HCT116 (cell line): ENCODE measurements at regions not wholly inside any gene's neighbourhood (a gene's known extent, or its start where the extent isn't known, plus 50 kb on each side); places are given as distances from the start of the nearest gene placed in this dataset.

Source experiments
- ATAC-seq: fragments of 200-7000 bp; cut with Tn5 transposase; 2 replicates; pipeline ENCODE4 v1.9.1; 2020; ENCODE audit warnings: mild to moderate bottlenecking, moderate library complexity
- BruUV-seq: library from RNA; stranded (reverse); fragments of 400-500 nt; replicated peaks from 2 replicates; lab custom pipeline; 2021; lab: Mats Ljungman, UMichigan
- CTCF ChIA-PET: fragments of 300-600 bp; sonication (Branson Sonifier 250); formaldehyde crosslinking; loops from one replicate; lab custom pipeline; 2021; ENCODE audit warnings: antibody characterized with exemption; lab: Charles Lee
- POLR2A ChIA-PET: fragments of 300-600, 350-600 bp; sonication (Branson Sonifier 250); formaldehyde crosslinking; loops from one replicate; lab custom pipeline; 2021; ENCODE audit warnings: antibody characterized with exemption; lab: Charles Lee
- RAD21 ChIA-PET, 2 experiments: fragments of 300-600 bp; sonication (Branson Sonifier 250); formaldehyde crosslinking; loops; one replicate each; lab custom pipeline; 2023; ENCODE audit warnings: low total read pairs in 2 of 2; ENCODE audit not compliant: uncharacterized antibody in 2 of 2, unreplicated experiment in 2 of 2, low non-redundant PET in 1 of 2; lab: Charles Lee
- DNase-seq: peaks from one replicate; pipeline ENCODE4 v3.0.0-alpha.2; 2010; ENCODE audit warnings: low read depth, low spot score
- H2AFZ ChIP-seq: fragments of 200-600 bp; shearing (Covaris generic), sonication (generic); 2 replicates; pipeline ENCODE4 v1.6.1; 2017; ENCODE audit warnings: low read depth, mixed run types, mixed read lengths, antibody characterized with exemption, low read length; ENCODE audit not compliant: poor library complexity, severe bottlenecking
- H3K27ac ChIP-seq: 2 replicates; pipeline ENCODE4 v1.5.1; 2012; ENCODE audit warnings: low read depth, low read length
- H3K27me3 ChIP-seq: fragments of 200-600 bp; sonication (generic); 2 replicates; pipeline ENCODE4 v1.6.1; 2016; ENCODE audit warnings: mixed run types, low read length, mixed read lengths; ENCODE audit not compliant: insufficient read depth
- H3K36me3 ChIP-seq, 2 experiments: fragments of 200-500 bp in 1 of 2; fragments of 200-600 bp in 1 of 2; sonication (Bioruptor generic) in 1 of 2; sonication (generic) in 1 of 2; 2 replicates each; pipeline versions ENCODE4 v1.5.1 to v1.6.1; 2014 to 2016; ENCODE audit warnings: low read length in 2 of 2, inconsistent platforms in 1 of 2, mixed read lengths in 1 of 2, mixed run types in 1 of 2; ENCODE audit not compliant: insufficient read depth in 2 of 2, control insufficient read depth in 1 of 2
- H3K4me1 ChIP-seq, 2 experiments: fragments of 200-600 bp in 1 of 2; sonication (generic) in 1 of 2; 2 replicates each; pipeline versions ENCODE4 v1.5.1 to v1.6.1; 2012 to 2017; ENCODE audit warnings: low read length in 2 of 2, inconsistent platforms in 1 of 2, mild to moderate bottlenecking in 1 of 2, mixed read lengths in 1 of 2, mixed run types in 1 of 2, moderate library complexity in 1 of 2; ENCODE audit not compliant: insufficient read depth in 2 of 2, control insufficient read depth in 1 of 2
- H3K4me2 ChIP-seq: fragments of 200-600 bp; sonication (generic); 2 replicates; pipeline ENCODE4 v1.6.1; 2017; ENCODE audit warnings: mixed run types, low read length, mixed read lengths
- H3K4me3 ChIP-seq, 2 experiments: fragments of 200-600 bp in 1 of 2; sonication (generic) in 1 of 2; replicated peaks in 1 of 2; 2 replicates each; pipeline ENCODE4 v1.5.1; 2011 to 2016; ENCODE audit warnings: low read length in 2 of 2, control low read depth in 1 of 2, low read depth in 1 of 2, mild to moderate bottlenecking in 1 of 2, mixed read lengths in 1 of 2, mixed run types in 1 of 2
- H3K79me2 ChIP-seq: fragments of 200-600 bp; sonication (generic); 2 replicates; pipeline ENCODE4 v1.6.1; 2017; ENCODE audit warnings: mild to moderate bottlenecking, mixed run types, low read length, moderate library complexity, mixed read lengths; ENCODE audit not compliant: insufficient read depth
- H3K9ac ChIP-seq: fragments of 200-600 bp; sonication (generic); 2 replicates; pipeline ENCODE4 v1.6.1; 2016; ENCODE audit warnings: low read length, mixed read lengths
- H3K9me2 ChIP-seq: fragments of 200-600 bp; sonication (generic), shearing (Covaris generic); 2 replicates; pipeline ENCODE4 v1.6.1; 2017; ENCODE audit warnings: mixed run types, mild to moderate bottlenecking, moderate library complexity; ENCODE audit not compliant: insufficient read depth
- H3K9me3 ChIP-seq, 2 experiments: fragments of 200-500 bp in 1 of 2; fragments of 200-600 bp in 1 of 2; sonication (Bioruptor generic) in 1 of 2; sonication (generic) in 1 of 2; 2 replicates each; pipeline ENCODE4 v1.6.1; 2014 to 2017; ENCODE audit warnings: low read length in 2 of 2, mixed read lengths in 2 of 2, inconsistent platforms in 1 of 2, low read depth in 1 of 2, mild to moderate bottlenecking in 1 of 2, mixed run types in 1 of 2, moderate library complexity in 1 of 2; ENCODE audit not compliant: control insufficient read depth in 1 of 2, insufficient read depth in 1 of 2
- H4K20me1 ChIP-seq: fragments of 200-600 bp; sonication (generic), shearing (Covaris generic); 2 replicates; pipeline ENCODE4 v1.6.1; 2017; ENCODE audit warnings: mixed run types, mild to moderate bottlenecking, moderate library complexity; ENCODE audit not compliant: insufficient read depth
- CEBPB ChIP-seq: IDR thresholded peaks from 2 replicates; pipeline ENCODE4 v1.6.1; 2012; ENCODE audit warnings: low read depth
- EGR1 ChIP-seq: IDR thresholded peaks from 2 replicates; pipeline ENCODE4 v1.6.1; 2012; ENCODE audit warnings: low read depth
- ELF1 ChIP-seq: IDR thresholded peaks from 2 replicates; pipeline ENCODE4 v1.6.1; 2012; ENCODE audit warnings: low read depth, borderline replicate concordance
- FOSL1 ChIP-seq: IDR thresholded peaks from 2 replicates; pipeline ENCODE4 v1.6.1; 2012; ENCODE audit warnings: low read depth
- RAD21 ChIP-seq: IDR thresholded peaks from 2 replicates; pipeline ENCODE4 v1.6.1; 2012; ENCODE audit warnings: low read depth, mild to moderate bottlenecking
- REST ChIP-seq: IDR thresholded peaks from 2 replicates; pipeline ENCODE4 v1.6.1; 2012; ENCODE audit warnings: low read depth
- SIN3A ChIP-seq: IDR thresholded peaks from 2 replicates; pipeline ENCODE4 v1.6.1; 2012; ENCODE audit warnings: low read depth
- SRF ChIP-seq: IDR thresholded peaks from 2 replicates; pipeline ENCODE4 v1.6.1; 2012; ENCODE audit warnings: low read depth
- TCF7L2 ChIP-seq: IDR thresholded peaks from 2 replicates; pipeline ENCODE4 v1.7.0; 2011; ENCODE audit warnings: borderline replicate concordance, inconsistent platforms; ENCODE audit not compliant: insufficient read depth, insufficient read length; ENCODE audit errors: extremely low read depth
- intact Hi-C: fragments of 100-400 bp; cut with micrococcal nuclease; formaldehyde crosslinking; loops from 2 replicates; pipeline ENCODE4 v1.10.0; 2022

- ATAC-seq (no peak), DNase-seq (no peak)
- H4K20me1 ChIP-seq = no peaks in the 10 kb centered on the region
- POLR2A ChIA-PET = no interaction called here
- no peaks in the 10 kb centered on the region for H3K79me2 ChIP-seq
- no peak overlapping the region for H3K4me3 ChIP-seq
- TF ChIP-seq RAD21 = no peak
- no peak for TF ChIP-seq FOSL1
- TF ChIP-seq SIN3A = no peak
- no peak for TF ChIP-seq EGR1
- TF ChIP-seq TCF7L2 = no peak
- TF ChIP-seq REST = no peak
- TF ChIP-seq SRF = no peak
- no peak for TF ChIP-seq ELF1
- TF ChIP-seq CEBPB = no peak
- H3K9me2 ChIP-seq = no peaks in the 10 kb centered on the region
- H3K36me3 ChIP-seq = no peaks in the 10 kb centered on the region
- peaks cover 3 to 18% of the 10 kb centered on the region in 2 experiments; a peak in 3 of 4 replicates for H3K4me1 ChIP-seq
- intact Hi-C loops = no loop called here
- CTCF ChIA-PET = no interaction called here
- no peak overlapping the region for H3K4me2 ChIP-seq
- H2AFZ ChIP-seq = peak overlapping the region; percentile 64
- RAD21 ChIA-PET = no interaction called here
- no peak overlapping the region for H3K27ac ChIP-seq
- H3K27me3 ChIP-seq = no peaks in the 10 kb centered on the region
- BruUV-seq = no TSS peak
- H3K9ac ChIP-seq = no peak overlapping the region
- H3K9me3 ChIP-seq = no peaks in the 10 kb centered on the region
Observed at GRCh38 chr13:97878431-97879375, 74.8 kb upstream of the IPO5 start.
